ENCODE measurements at regions not wholly inside any gene's neighbourhood (a gene's known extent, or its start where the extent isn't known, plus 50 kb on each side); places are given as distances from the start of the nearest gene placed in this dataset.

DNA sequence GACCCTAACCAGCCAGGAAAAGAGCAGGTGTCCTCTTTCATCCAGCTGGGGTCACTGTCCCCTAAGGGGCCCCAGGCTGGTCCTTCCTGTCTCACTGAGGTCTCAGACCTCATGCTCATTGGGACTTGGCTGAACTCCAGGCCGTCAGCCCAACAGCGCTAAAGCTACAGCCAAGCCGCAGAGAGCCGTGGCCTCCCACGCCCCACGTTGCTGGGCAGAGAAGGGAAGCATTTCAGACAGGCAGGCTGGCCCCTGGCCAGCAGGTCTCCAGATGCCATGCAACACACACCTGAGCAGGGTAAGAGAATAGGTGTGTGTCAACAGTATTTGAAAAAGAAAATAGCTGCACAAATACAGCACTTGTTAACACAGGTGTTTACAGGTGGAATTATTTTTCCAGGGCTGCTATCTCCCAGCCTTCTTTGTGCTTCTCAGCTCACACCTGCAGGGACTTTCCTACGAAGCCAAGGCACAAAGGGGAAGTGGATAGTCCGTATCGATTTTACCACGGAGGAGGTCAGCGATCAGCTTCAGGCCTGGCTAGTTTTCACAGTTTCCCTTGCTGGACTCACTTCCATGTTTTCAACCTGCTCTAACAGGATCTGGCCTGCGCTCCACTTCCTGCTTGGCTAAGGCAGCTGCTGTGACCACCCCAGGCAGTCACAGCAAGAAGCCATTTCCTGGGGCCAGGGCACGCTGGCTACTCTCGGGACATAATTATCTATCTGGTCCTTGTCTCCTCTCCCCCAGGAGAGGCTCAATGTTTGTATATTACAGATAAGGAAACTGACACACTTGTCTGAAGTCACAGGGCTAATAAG lies 156.1 kb upstream of the ID2 start:
- TF ChIP-seq, protein P1, sequence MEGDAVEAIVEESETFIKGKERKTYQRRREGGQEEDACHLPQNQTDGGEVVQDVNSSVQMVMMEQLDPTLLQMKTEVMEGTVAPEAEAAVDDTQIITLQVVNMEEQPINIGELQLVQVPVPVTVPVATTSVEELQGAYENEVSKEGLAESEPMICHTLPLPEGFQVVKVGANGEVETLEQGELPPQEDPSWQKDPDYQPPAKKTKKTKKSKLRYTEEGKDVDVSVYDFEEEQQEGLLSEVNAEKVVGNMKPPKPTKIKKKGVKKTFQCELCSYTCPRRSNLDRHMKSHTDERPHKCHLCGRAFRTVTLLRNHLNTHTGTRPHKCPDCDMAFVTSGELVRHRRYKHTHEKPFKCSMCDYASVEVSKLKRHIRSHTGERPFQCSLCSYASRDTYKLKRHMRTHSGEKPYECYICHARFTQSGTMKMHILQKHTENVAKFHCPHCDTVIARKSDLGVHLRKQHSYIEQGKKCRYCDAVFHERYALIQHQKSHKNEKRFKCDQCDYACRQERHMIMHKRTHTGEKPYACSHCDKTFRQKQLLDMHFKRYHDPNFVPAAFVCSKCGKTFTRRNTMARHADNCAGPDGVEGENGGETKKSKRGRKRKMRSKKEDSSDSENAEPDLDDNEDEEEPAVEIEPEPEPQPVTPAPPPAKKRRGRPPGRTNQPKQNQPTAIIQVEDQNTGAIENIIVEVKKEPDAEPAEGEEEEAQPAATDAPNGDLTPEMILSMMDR (IDR thresholded peaks at IDR 0.05) = no peak
- no peak for TF ChIP-seq PHF8 (IDR thresholded peaks at IDR 0.05; ENCODE audit: borderline replicate concordance, low read depth)
- no peak for TF ChIP-seq ZFP36 (IDR thresholded peaks at IDR 0.05; ENCODE audit: borderline replicate concordance, partially characterized antibody)
- no peak for TF ChIP-seq EP300 (IDR thresholded peaks at IDR 0.05)
- no peak for TF ChIP-seq TFCP2L1 (CRISPR knock-in tag; IDR thresholded peaks at IDR 0.05)
